ENCODE measurements at regions not wholly inside any gene's neighbourhood (a gene's known extent, or its start where the extent isn't known, plus 50 kb on each side); places are given as distances from the start of the nearest gene placed in this dataset.

- H3K9me3 ChIP-seq = no peaks in the 10 kb centered on the region
- intact Hi-C loops (cut with DNase I; ENCODE audit: low total_unique reads) = no loop called here
- 71% methylated on average over 3 of the region's 4 CpGs; no CpG with 5 or more reads in 1 of the 2 donors for WGBS, 2 donors (ENCODE audit: low coverage in 1 of 2)
- no peak for DNase-seq
- no peaks in the 10 kb centered on the region for H3K4me1 ChIP-seq
- no peak for TF ChIP-seq POLR2A (IDR thresholded peaks at IDR 0.05)
- TF ChIP-seq EP300 (IDR thresholded peaks at IDR 0.05; ENCODE audit: low read depth) = no peak
- TF ChIP-seq CTCF (IDR thresholded peaks at IDR 0.05) = no peak
- TF ChIP-seq POLR2AphosphoS5 (IDR thresholded peaks at IDR 0.05) = no peak
- in situ Hi-C loops (cut with MboI; ENCODE audit: low pct_ligation_motif_present in 1 of 4, low pct_unique_long_range_greater_than_20kb in 1 of 4, low sequenced_read_pairs in 3 of 4) = no loop called here
- no peak overlapping the region for H3K4me3 ChIP-seq
- H3K27me3 ChIP-seq = no peaks in the 10 kb centered on the region
- no peak overlapping the region for H3K27ac ChIP-seq
- no peaks in the 10 kb centered on the region for H3K36me3 ChIP-seq
These were observed 1051.1 kb upstream of the CDH6 start for GRCh38 chr5:30142432-30142831.

- Histone ChIP-seq H3K4me3 (no peak overlapping the region), H3K27ac (no peak overlapping the region), H3K36me3 (no peaks in the 10 kb centered on the region), H3K9me3 (peaks cover 0 to 3% of the 10 kb centered on the region in 2 donors), H3K4me1 (no peaks in the 10 kb centered on the region), H3K27me3 (no peaks in the 10 kb centered on the region)
- no peak for TF ChIP-seq POLR2A (IDR thresholded peaks at IDR 0.05)
- TF ChIP-seq EP300 (IDR thresholded peaks at IDR 0.05; ENCODE audit: low read depth) = no peak
- no peak for TF ChIP-seq POLR2AphosphoS5 (IDR thresholded peaks at IDR 0.05)
- TF ChIP-seq CTCF (IDR thresholded peaks at IDR 0.05) = no peak
- no peak for DNase-seq
- in situ Hi-C loops (cut with MboI; ENCODE audit: low pct_ligation_motif_present in 1 of 4, low pct_unique_long_range_greater_than_20kb in 1 of 4, low sequenced_read_pairs in 3 of 4) (no loop called here), intact Hi-C loops (cut with DNase I; ENCODE audit: low total_unique reads) (no loop called here)
- 70 to 71% methylated on average over 1 to 3 of the region's 3 CpGs for WGBS, 2 donors (ENCODE audit: low coverage in 1 of 2)
These were observed 1072.4 kb upstream of the CDH6 start for GRCh38 chr5:30121043-30121442.

DNA sequence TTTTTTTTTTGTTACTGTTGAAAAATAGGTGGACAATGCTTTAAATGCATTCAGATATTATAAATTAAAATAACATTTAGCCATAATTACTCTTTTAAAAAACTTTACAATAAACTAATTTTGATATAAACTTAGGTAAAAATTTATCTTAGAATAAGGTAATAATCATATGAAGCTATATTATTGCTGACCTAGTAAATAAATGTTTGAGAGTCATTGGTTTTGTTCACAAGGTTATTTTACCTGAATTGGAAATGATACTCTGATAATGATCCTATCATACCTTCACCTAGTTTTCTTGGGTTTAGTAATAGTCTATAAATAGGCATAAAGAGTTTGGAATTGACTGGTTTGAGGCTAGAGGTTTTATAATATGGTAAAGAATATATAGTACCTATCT, 1076.4 kb upstream of the CDH6 start:
- Histone ChIP-seq H3K27me3 (no peaks in the 10 kb centered on the region), H3K36me3 (no peaks in the 10 kb centered on the region), H3K4me3 (no peak overlapping the region), H3K27ac (no peak overlapping the region), H3K4me1 (no peaks in the 10 kb centered on the region), H3K9me3 (peaks cover 0 to 3% of the 10 kb centered on the region in 2 donors)
- intact Hi-C loops (cut with DNase I; ENCODE audit: low total_unique reads) = no loop called here
- no peak for DNase-seq
- TF ChIP-seq POLR2A (IDR thresholded peaks at IDR 0.05) (no peak), CTCF (IDR thresholded peaks at IDR 0.05) (no peak), POLR2AphosphoS5 (IDR thresholded peaks at IDR 0.05) (no peak), EP300 (IDR thresholded peaks at IDR 0.05; ENCODE audit: low read depth) (no peak)
- in situ Hi-C loops (cut with MboI; ENCODE audit: low pct_ligation_motif_present in 1 of 4, low pct_unique_long_range_greater_than_20kb in 1 of 4, low sequenced_read_pairs in 3 of 4) = no loop called here

GRCh38 chr5:30113542-30113941, 1079.9 kb upstream of the CDH6 start:
- no peak for TF ChIP-seq POLR2A (IDR thresholded peaks at IDR 0.05)
- no peak for TF ChIP-seq CTCF (IDR thresholded peaks at IDR 0.05)
- TF ChIP-seq POLR2AphosphoS5 (IDR thresholded peaks at IDR 0.05) = no peak
- TF ChIP-seq EP300 (IDR thresholded peaks at IDR 0.05; ENCODE audit: low read depth) = no peak
- in situ Hi-C loops (cut with MboI; ENCODE audit: low pct_ligation_motif_present in 1 of 4, low pct_unique_long_range_greater_than_20kb in 1 of 4, low sequenced_read_pairs in 3 of 4) (no loop called here), intact Hi-C loops (cut with DNase I; ENCODE audit: low total_unique reads) (no loop called here)
- Histone ChIP-seq H3K27ac (no peak overlapping the region), H3K9me3 (no peaks in the 10 kb centered on the region), H3K4me3 (no peak overlapping the region), H3K4me1 (no peaks in the 10 kb centered on the region), H3K36me3 (no peaks in the 10 kb centered on the region), H3K27me3 (no peaks in the 10 kb centered on the region)
- WGBS, 2 donors (ENCODE audit: low coverage in 1 of 2) = 86 to 90% methylated on average over 4 of the region's 4 CpGs
- DNase-seq = no peak
